IPS-15b (cell line): ENCODE measurements at regions not wholly inside any gene's neighbourhood (a gene's known extent, or its start where the extent isn't known, plus 50 kb on each side); places are given as distances from the start of the nearest gene placed in this dataset.
"Not testable (repeated sequence)": the region's sequence is repeated elsewhere in the genome, so short reads cannot be mapped to it uniquely, and the experiment has no call there.

Source experiments
- H3K27me3 ChIP-seq: one replicate; pipeline ENCODE4 v1.6.1; 2013; ENCODE audit warnings: low read length; ENCODE audit not compliant: control insufficient read depth, insufficient read depth
- H3K36me3 ChIP-seq: one replicate; pipeline ENCODE4 v1.6.1; 2013; ENCODE audit warnings: low read length; ENCODE audit not compliant: control insufficient read depth, insufficient read depth
- H3K4me1 ChIP-seq: one replicate; pipeline ENCODE4 v1.6.1; 2013; ENCODE audit warnings: mild to moderate bottlenecking, low read length; ENCODE audit not compliant: control insufficient read depth, insufficient read depth
- H3K4me3 ChIP-seq: one replicate; pipeline ENCODE4 v1.5.1; 2013; ENCODE audit warnings: low read depth, low read length
- H3K9ac ChIP-seq: one replicate; pipeline ENCODE4 v1.6.1; 2013; ENCODE audit warnings: low read depth, mild to moderate bottlenecking, low read length
- H3K9me3 ChIP-seq: one replicate; pipeline ENCODE4 v1.6.1; 2013; ENCODE audit warnings: mild to moderate bottlenecking, low read length; ENCODE audit not compliant: control insufficient read depth, insufficient read depth

- Histone ChIP-seq H3K4me1 (peaks cover 7% of the 10 kb centered on the region), H3K9ac (no peak overlapping the region), H3K9me3 (no peaks in the 10 kb centered on the region), H3K36me3 (no peaks in the 10 kb centered on the region), H3K4me3 (no peak overlapping the region), H3K27me3 (no peaks in the 10 kb centered on the region)
Observed at GRCh38 chr5:89546657-89547056, 663.7 kb upstream of the MEF2C start.

GRCh38 chr5:89545626-89546025 is 662.6 kb upstream of the MEF2C start:
- Histone ChIP-seq H3K9ac (no peak overlapping the region), H3K4me3 (no peak overlapping the region), H3K4me1 (peaks cover 7% of the 10 kb centered on the region), H3K27me3 (no peaks in the 10 kb centered on the region), H3K9me3 (no peaks in the 10 kb centered on the region), H3K36me3 (no peaks in the 10 kb centered on the region)

GRCh38 chr5:89545076-89545475 is 662.1 kb upstream of the MEF2C start:
- H3K27me3 ChIP-seq = no peaks in the 10 kb centered on the region
- no peak overlapping the region for H3K9ac ChIP-seq
- no peaks in the 10 kb centered on the region for H3K36me3 ChIP-seq
- peaks cover 7% of the 10 kb centered on the region for H3K4me1 ChIP-seq
- H3K9me3 ChIP-seq = no peaks in the 10 kb centered on the region
- no peak overlapping the region for H3K4me3 ChIP-seq

- no peaks in the 10 kb centered on the region for H3K27me3 ChIP-seq
- H3K4me3 ChIP-seq = no peak overlapping the region
- no peaks in the 10 kb centered on the region for H3K9me3 ChIP-seq
- no peak overlapping the region for H3K9ac ChIP-seq
- H3K36me3 ChIP-seq = no peaks in the 10 kb centered on the region
- peaks cover 7% of the 10 kb centered on the region for H3K4me1 ChIP-seq
Observed at GRCh38 chr5:89542736-89543135, 659.8 kb upstream of the MEF2C start.

GRCh38 chr5:89537800-89538199 is 654.8 kb upstream of the MEF2C start:
- no peaks in the 10 kb centered on the region for H3K4me1 ChIP-seq
- H3K9me3 ChIP-seq = no peaks in the 10 kb centered on the region
- H3K36me3 ChIP-seq = no peaks in the 10 kb centered on the region
- H3K27me3 ChIP-seq = no peaks in the 10 kb centered on the region
- no peak overlapping the region for H3K4me3 ChIP-seq
- H3K9ac ChIP-seq = no peak overlapping the region

- H3K27me3 ChIP-seq = no peaks in the 10 kb centered on the region
- H3K36me3 ChIP-seq = no peaks in the 10 kb centered on the region
- H3K4me1 ChIP-seq = no peaks in the 10 kb centered on the region
- no peaks in the 10 kb centered on the region for H3K9me3 ChIP-seq
- no peak overlapping the region for H3K9ac ChIP-seq
- H3K4me3 ChIP-seq = no peak overlapping the region
Observed at GRCh38 chr5:89536020-89536419, 653.0 kb upstream of the MEF2C start.

GRCh38 chr5:89535411-89535810 is 652.4 kb upstream of the MEF2C start:
- Histone ChIP-seq H3K9me3 (no peaks in the 10 kb centered on the region), H3K4me1 (no peaks in the 10 kb centered on the region), H3K4me3 (no peak overlapping the region), H3K27me3 (no peaks in the 10 kb centered on the region), H3K36me3 (no peaks in the 10 kb centered on the region), H3K9ac (no peak overlapping the region)

DNA sequence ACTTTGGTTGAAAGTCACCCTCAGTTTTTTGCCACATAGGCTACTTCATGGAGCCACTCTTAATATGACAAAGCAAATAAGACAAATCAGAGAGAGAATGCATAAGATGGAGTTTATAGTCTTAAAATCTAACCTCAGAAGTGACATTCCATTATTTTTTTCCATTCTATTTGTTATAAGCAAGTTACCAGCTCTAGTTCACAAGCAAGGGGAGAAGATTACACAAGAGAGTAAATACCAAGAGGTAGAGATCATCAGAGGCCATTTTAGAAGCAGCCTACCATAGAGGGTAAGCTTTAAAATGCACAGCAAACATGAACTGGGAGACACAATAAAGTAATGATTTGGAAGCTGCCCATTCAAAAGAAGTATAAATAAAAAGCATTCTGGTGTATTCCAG is 651.3 kb upstream of the MEF2C start:
- no peak overlapping the region for H3K9ac ChIP-seq
- H3K27me3 ChIP-seq = no peaks in the 10 kb centered on the region
- no peak overlapping the region for H3K4me3 ChIP-seq
- H3K4me1 ChIP-seq = no peaks in the 10 kb centered on the region
- H3K9me3 ChIP-seq = no peaks in the 10 kb centered on the region
- no peaks in the 10 kb centered on the region for H3K36me3 ChIP-seq

DNA sequence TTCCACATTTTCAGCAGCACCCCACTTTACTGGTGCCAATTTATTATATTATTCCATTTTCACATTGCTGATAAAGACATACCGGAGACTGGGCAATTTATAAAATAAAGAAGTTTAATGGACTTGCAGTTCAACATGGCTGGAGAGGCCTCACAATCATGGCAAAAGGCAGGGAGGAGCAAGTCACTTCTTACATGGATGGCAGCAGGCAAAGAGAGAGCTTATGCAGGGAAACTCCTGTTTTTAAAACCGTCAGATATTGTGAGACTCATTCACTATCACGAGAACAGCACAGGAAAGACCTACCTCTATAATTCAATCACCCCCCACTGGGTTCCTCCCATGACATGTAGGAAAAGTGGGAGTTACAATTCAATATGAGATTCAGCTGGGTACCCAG is 641.8 kb upstream of the MEF2C start:
- H3K9ac ChIP-seq = no peak overlapping the region
- no peak overlapping the region for H3K4me3 ChIP-seq
- H3K36me3 ChIP-seq = no peaks in the 10 kb centered on the region
- no peaks in the 10 kb centered on the region for H3K9me3 ChIP-seq
- no peaks in the 10 kb centered on the region for H3K27me3 ChIP-seq
- no peaks in the 10 kb centered on the region for H3K4me1 ChIP-seq

- not testable (repeated sequence) for H3K9ac ChIP-seq, H3K4me1 ChIP-seq, H3K27me3 ChIP-seq, H3K9me3 ChIP-seq, H3K4me3 ChIP-seq, H3K36me3 ChIP-seq
Observed at GRCh38 chr5:89523867-89524266, 640.9 kb upstream of the MEF2C start.

DNA sequence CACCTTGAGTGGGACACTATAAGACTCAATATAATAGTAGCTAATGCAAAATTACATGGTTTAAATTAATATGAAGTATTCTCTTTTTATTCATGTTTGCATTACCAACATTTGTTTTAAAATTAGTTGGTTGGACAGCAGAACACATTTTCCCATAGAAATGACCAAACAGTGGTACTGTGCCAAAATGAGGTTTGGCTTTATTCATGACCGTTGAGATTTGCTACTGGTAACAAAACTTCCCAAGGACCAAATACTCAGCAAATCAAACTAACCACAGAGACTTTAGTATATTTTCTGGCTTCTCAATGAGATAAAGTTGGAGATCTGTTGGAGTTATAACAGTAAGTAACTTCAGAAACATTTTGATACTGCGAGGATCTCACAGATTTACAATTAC is 637.8 kb upstream of the MEF2C start:
- Histone ChIP-seq H3K36me3 (no peaks in the 10 kb centered on the region), H3K9ac (no peak overlapping the region)

DNA sequence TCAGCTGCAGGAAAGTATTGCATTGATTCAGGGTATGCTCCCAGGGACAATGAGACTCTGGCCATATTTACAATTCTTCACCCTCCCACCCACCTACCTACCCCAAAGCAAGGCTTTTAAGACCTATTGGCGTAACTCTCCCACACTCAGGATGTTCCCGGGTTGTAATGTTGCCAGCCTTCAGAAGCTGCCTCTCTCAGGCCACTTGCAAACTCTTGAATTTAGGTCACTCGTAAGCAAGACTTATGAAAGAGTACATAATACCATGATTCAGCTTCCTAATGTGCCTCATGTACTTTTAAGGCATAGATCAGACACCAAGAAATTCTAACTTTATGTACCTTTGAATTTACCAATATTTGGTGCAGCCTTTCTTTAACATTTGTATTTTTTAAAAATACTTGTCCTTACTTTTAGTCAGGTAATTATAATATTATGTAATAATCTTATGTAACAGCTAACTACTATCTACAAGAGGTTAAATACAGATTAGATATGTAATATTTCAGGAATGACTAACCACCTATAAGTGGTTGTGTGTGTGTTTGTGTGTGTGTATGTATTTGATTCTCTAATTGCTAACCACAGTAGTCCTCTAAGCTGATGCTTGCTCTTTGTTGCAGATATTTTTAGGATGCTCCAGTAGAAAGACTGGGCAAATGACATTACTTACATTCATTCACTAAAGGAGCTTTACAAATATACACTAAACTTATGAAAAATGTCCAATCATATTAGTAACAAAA is 630.5 kb upstream of the MEF2C start:
- Histone ChIP-seq H3K4me1 (no peaks in the 10 kb centered on the region), H3K27me3 (no peaks in the 10 kb centered on the region), H3K9ac (no peak overlapping the region), H3K9me3 (no peaks in the 10 kb centered on the region), H3K4me3 (no peak overlapping the region), H3K36me3 (no peaks in the 10 kb centered on the region)

More for the DNA sequence above, 637.8 kb upstream of the MEF2C start:
- no peak overlapping the region for H3K4me3 ChIP-seq
- no peaks in the 10 kb centered on the region for H3K9me3 ChIP-seq
- no peaks in the 10 kb centered on the region for H3K4me1 ChIP-seq
- H3K27me3 ChIP-seq = no peaks in the 10 kb centered on the region
